ENCODE measurements at regions not wholly inside any gene's neighbourhood (a gene's known extent, or its start where the extent isn't known, plus 50 kb on each side); places are given as distances from the start of the nearest gene placed in this dataset.

DNA sequence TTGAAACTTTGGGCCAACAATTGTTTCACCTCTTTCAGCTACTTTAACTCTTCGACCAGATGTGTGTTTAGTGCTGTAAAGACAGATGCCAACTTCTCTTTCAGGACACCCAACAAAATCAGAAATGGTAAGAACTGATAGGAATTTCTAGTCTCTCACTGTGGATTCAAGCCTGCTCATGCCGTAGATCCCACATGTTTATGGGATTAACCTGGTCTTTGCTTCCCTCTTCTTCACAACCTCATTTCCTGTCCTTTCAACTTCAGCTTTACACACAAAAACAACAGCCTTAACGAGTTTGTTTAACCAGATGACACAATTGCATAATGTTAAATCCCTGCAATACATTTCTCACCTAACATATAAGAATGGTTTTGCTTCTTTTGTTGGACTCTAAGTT is 1031.9 kb upstream of the LRFN5 start:
- no peak for DNase-seq (ENCODE audit: low read depth in 2 of 2)

DNA sequence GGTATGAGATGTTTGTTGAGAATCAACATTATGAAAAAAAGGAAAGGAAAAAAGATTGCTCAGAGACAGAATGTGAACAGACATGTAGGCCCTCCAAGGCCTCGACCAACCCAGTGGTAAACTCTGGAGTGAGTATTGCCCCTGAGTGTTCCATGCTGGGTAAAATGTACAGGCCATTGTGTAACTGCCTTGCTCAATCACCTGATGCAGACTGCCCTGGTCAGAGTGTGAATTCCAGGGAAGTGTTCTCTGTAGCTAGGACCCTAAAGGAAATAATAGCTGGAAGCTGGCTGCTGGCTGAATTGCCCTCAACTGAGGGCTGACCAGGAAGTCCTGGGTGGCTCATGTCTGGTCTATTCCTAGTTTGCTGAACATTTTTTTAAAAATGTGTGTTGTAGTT is 1081.4 kb upstream of the LRFN5 start:
- no peak for DNase-seq (ENCODE audit: low read depth in 2 of 2)

DNA sequence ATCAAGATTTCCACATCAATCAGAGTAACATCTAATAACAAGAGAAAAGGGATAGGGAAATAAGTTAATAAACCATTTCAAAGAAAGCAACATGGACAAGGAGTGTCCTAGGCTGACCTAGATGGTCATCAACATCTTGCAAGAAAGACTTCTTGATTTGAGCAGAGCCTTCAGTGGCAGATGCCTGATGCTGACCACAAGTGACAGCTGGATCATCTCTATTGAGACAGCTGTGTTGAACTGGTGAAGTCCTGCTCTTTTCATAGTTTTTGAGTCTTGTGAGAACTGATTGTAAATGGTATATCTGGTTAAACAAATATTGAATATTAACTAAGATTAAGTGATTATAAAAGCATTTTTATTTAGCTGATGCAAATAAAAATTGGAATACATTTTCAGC is 1083.6 kb upstream of the LRFN5 start:
- DNase-seq (ENCODE audit: low read depth in 2 of 2), result no peak

DNA sequence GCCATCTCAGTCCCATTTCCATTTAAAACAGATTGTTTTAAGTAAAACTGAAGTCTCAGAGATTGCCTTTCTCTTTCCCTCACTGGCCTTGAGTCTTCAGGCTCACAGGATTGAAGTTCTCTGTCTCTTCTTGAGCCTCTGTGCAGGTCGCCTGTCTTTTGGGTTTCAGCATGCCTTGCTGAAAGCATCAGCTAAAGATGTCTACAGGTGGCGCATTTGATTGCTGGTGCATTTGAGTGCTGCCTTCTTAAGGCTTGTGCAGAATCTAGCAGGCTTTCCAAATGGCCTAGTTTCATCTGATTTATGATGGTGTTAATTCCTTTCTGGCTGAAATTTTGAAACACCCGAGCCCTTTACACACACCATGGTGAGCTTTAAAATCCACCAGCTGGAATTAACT is 1062.2 kb upstream of the FBXO33 start:
- no peak for DNase-seq (ENCODE audit: low read depth in 2 of 2)

DNA sequence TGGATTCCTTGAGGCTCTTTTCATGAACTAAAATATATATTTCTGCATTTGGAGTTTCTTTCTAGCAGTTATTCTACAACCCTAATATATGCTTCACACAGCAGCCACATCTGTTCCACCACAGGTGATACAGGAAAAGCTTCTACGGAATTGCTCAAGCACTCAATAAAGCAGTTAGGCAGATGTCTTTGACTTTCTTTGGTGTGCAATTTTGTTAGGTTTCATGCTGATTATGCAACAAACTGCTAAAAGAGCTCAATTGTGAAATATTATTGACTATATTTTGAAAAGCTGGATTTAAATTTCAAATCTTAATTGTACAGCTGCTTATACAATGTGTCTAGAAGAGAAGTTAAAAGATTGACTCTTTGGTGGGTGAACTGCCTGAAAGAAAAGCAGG is 1055.6 kb upstream of the FBXO33 start:
- DNase-seq (ENCODE audit: low read depth in 2 of 2), result no peak

DNA sequence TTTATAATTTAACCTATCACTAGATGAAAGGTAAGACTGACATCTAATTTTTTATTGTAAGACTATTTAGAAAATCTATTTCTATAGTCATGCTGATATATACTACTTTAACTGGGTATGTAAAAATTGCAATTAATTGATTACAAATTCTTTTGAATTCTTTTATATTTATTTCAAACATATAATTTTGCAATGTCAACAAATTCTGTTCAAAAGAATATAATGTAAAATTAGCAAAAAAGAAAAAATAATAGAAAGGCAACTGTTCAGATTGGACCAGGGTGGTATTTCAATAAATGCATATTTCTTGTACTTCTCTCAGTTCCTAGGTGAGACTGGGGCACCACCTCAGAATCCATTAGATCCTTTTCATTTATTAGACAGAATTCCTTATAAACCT is 1053.5 kb upstream of the FBXO33 start:
- DNase-seq (ENCODE audit: low read depth in 2 of 2), result no peak

DNA sequence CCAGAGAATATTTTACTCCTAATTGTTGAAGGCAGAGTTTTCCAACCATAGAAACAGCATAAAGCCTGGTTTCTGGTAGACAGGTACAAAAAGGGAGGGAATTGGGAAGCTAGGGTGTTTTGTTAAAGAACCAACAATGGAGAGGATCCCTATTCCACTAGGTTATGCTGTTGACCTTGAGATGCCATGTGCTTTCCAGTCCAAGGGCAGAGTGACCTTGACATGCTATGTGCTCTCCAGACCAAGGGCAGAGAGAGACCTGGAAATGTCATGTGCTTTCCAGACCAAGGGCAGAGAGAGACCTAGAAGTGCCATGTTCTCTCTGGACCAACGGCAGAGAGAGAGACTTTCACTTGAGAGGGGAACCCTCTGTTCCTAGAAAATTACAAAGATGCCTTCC is 1043.8 kb upstream of the FBXO33 start:
- no peak for DNase-seq (ENCODE audit: low read depth in 2 of 2)

DNA sequence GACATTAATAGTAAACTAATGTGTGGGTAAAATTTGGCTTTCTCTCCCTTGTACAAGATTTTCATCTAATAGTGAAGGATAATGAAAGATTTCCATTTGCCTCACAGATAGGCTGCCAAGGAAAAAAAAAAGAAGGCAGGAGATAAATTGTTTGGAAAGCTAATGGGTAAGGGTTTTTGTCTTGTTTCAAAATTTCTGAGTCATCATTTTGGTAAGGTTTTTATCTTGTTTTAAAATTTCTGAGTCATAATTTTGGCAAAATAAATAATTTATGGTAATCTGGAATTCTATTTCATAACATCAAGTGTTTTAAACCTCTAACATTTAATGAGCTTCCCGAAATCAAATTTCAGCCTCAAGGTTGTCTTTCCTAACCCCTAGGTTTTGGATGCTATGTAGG is 1035.7 kb upstream of the FBXO33 start:
- DNase-seq (ENCODE audit: low read depth in 2 of 2), result no peak

DNA sequence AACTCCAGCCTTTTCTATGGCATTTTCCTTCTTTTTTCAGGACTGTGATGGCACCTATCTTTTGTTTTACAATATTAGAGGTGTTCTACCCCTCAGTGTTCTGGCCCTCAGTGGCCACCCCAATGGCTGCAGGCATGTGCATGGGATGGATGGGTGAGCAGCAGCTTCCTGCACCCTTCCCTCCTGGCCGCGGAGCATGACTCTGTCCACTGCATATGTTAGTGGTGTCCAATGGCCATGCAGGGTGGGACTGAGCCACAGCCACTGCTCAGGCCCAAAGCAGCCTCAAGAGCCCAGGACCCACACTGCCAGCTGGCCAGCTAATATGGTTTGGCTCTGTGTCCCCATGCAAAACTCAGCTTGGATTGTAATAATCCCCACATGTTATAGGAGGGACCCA is 1032.3 kb upstream of the FBXO33 start:
- DNase-seq (ENCODE audit: low read depth in 2 of 2), result no peak

DNA sequence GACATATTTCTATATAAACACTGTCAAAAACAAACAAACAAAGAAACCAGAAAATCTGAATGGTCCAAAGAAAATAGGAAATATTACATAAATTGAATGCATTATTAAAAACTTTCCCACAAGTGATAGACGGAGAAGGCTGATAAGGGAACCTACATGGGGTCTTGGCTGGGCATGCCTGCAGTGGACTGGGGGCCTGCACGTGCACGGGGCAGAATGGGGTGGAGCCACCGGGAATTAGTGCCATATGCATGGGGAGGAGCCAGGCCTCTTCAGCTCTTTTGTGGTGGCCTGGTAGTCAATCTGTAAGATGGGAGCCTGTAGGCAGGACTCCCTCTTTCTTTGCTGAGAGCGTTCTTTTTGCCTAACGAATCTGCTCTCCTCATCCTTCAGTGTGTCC is 1031.7 kb upstream of the FBXO33 start:
- DNase-seq (ENCODE audit: low read depth in 2 of 2), result no peak

DNA sequence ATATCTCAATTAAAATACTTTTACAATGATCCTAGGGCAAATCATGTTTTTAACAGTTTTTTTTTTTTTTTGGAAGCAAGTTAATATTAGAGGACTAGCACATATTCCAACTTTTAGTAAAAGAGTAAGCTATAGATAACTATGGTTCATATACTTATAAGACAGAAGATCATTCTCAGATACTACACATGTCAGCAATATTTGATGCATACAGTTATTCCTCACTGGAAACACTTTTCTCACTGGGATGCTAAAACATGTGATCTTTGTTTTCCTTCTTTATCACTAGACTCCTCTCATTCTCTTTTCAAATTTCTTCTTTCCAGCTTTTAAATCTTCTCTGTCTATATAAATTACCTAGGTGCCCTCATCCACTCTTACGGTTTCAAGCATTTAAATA is 1020.4 kb upstream of the FBXO33 start:
- no peak for DNase-seq (ENCODE audit: low read depth in 2 of 2)

DNA sequence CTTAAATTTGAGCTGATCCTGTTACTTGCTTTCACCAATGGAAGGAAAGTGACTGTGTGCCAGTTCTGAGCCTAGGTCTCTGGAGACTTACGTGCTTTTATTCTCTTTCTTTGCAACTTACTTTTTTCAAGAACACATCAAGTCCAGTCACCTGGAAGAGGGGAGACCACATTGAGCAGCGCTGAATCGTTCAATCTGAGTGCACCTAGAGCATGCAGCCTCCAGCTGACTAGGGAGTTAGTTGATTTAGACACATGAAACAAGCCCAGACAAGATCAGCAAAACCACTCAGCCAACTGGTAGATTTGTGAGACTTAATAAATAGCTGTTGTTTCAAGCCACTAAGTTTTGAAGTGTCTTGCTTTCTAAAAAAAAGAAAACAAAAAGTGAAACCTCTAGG is 1014.8 kb upstream of the FBXO33 start:
- DNase-seq (ENCODE audit: low read depth in 2 of 2), result no peak

DNA sequence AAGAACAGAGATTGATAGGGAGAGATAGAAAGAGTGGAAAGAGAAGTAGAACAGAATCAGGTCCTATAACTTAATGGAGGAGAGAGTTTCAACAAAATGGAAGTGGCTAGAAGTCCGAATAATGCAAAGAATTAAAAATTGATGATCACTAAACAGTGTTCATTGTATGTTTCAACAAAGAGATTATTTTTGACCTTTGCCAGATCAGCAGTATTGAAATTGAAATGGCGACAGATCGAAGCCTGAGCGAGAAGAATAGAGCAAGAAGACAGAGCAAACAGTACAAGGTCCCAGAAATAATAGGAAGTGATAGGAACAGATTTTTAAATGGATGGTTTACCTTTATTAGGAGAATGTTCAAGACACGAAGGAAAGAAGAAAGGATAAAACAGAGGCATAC is 1012.8 kb upstream of the FBXO33 start:
- DNase-seq (ENCODE audit: low read depth in 2 of 2), result no peak

DNA sequence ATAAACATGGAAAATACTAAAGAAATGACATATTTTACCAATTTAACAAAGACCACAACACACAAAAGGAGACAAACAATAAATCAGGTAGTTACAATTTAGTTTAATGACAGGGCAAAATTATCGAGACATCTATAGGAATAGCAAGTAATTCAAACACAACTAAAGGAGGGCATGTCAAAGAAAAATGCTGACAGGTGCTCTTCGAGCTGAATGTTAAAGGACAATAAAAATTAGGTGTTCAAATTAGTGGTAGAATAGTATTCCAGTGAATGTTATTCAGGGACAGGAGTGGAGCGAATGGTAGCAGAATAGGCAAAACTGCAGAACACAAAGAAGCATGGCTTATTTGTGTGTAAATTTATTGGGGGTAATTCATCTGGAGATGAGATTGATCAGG is 1004.3 kb upstream of the FBXO33 start:
- DNase-seq (ENCODE audit: low read depth in 2 of 2), result no peak

DNA sequence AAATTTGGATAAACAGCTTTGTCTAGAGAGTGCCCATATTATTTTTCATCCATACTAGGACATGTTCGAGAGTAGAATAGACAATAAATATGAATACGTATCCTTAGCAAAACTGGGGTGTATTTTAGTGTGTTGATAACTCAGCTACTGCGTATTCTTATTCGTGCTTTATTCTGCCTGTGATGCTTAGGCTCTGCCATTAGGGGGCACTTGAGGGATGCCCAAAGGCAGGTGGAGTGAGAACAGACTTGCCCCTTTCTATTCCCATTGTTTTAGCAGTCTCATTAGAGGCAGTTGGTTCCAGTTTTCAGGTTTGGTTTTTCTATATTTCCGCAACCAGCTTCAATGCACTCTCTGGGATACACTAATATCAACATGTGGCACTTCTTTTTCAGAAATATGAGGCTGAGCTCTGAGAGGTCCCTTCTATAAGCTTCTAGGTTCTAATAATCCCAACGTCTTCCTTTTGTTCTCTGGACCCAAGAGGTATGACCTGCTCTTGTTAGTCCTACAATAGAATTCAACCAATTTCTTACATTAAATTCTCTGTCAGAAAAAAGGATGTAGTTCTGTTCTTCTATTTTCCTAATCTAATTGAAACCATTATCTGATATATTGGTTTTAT is 985.7 kb upstream of the FBXO33 start:
- peak in 1 of 2 experiments; percentile 3 for DNase-seq (ENCODE audit: low read depth in 2 of 2)

DNA sequence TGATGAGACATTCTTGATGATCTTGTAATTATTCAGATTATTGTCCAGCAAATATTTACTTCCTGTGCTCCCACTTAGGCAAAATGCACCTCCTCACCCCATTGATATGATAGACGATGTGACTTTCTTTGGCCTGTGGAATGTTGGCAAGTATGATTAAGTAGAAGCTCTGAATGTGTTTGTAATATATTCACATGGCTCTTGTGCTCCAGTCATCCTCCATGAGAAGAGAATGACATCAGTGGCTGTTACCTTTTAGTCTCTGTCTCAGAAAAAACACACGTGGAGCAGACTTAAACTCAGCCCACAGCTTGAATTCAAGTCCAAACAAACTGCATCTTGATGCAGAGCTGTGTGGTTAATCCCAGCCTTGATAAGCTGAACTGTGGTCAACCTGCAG is 984.3 kb upstream of the FBXO33 start:
- no peak for DNase-seq (ENCODE audit: low read depth in 2 of 2)

DNA sequence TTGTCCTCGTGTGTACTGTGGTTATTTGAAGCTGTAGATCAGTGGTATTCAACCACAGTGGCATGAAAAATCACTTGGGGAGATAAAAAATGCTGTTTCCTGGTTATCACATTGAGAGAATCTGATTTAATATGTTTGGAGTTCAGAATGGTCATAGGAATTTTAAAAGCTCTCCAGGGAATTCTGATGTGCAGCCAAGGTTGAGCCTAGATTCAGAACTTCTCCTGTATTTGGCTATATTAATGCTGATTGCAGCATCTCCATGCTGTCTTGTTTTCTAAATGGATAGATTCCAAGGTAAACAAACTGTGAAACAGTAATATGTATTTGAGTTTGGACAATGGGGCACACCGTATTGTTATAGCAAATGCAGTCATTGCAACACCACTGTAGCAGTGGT is 982.2 kb upstream of the FBXO33 start:
- DNase-seq (ENCODE audit: low read depth in 2 of 2), result no peak

DNA sequence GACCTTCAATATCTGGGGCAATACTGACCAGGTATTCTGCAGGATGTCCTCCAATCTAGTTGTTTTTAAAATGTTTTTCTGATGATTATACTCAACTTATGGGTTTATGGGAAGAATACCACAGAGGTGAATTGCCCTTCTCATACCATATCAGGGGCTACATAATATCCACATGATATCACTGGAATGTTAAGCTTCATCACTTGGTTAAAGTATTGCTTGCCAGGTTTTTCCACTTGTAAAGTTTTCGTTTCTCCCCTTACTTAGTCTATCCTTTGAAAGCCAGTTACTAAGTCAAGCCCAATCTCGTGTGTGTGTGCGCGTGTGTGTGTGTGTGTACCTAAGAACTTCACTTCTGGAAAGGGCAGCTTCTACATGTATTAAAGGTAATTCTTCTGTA is 980.9 kb upstream of the FBXO33 start:
- DNase-seq (ENCODE audit: low read depth in 2 of 2), result no peak

DNA sequence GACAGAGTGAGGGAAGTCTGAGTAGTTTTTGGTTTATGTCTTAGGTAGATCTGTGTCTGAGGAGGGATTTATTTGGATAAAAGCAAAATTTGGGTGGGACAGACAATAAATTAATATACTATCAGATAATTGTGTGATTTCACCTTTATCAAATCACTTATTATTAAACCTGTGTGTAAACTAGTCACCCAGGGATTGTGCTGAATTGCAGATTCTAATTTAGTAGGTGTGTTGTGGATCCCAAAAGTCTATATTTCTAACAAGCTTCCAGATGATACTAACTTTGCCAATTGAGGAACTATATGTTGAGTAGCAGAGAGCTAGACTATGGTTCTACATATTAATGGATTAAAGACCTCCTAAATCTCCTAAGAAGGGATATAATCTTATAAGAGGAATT is 978.5 kb upstream of the FBXO33 start:
- no peak for DNase-seq (ENCODE audit: low read depth in 2 of 2)

DNA sequence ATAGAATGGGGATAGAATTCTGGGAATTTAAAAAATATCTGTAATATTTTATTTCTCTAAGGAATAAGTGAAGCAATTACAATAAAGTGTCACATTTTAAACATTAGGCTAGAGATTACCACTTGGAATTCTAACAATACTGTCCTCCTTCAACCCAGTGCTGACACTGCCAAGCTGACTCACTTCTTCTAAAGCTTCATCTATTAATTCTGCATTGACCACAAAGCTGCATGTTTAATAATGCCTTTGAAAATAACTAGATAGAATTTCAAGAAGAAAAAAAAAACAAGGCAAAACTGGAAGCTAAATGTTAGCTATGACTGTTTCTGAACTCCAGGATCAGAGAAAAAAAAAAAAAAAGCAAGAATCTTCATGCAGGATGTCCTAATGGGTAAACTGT is 970.7 kb upstream of the FBXO33 start:
- no peak for DNase-seq (ENCODE audit: low read depth in 2 of 2)

DNA sequence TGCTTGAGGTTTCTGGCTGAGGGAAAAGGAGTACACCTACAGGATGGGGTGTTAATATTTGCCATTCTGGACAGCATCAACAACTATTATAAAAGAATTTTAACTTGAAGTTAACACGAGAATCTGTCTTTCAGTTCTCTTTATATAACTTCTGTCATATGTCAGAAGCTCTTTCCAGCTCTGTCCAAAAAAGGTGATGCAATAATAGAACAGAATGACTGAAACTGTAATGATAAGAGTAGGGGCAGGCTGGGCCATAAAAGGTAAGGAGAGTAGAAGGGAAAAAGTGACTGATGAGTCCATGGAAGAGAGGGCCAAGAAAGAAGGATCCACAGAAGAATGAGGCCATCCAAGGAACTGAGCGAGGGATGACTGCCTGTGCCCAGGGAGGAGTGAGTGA is 966.7 kb upstream of the FBXO33 start:
- DNase-seq (ENCODE audit: low read depth in 2 of 2), result no peak

DNA sequence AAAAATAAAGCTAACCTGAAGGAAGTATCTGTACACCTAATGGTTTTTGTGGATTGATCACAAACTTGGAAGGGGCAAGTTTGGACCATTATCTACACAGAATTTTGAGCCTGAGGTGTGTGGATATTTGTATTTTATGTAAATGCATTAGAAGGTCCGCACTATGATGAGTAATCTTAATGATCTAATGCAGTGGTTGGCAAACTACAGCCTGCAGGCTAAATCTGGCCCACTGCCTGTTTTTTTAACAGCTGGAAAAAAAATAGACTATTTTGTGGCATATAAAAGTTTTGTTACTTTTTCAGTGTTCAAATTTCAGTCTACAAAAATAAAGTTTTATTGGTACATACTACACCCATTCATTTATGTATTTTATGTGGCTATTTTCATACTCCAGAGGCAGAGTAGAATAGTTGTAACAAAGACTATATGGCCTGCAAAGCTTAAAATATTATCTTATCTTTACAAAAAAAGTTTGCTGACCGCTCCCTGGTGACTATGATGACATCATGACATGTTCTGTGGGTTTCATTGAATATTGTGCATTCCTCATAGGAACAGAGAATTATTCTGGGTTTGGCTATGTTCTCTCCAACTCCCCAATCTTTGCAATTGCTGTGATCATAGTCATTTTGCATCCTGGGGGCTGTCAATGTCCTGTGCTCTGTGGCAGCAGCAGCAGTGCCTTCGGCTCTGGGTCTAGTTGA is 962.6 kb upstream of the FBXO33 start:
- DNase-seq (ENCODE audit: low read depth in 2 of 2), result no peak

DNA sequence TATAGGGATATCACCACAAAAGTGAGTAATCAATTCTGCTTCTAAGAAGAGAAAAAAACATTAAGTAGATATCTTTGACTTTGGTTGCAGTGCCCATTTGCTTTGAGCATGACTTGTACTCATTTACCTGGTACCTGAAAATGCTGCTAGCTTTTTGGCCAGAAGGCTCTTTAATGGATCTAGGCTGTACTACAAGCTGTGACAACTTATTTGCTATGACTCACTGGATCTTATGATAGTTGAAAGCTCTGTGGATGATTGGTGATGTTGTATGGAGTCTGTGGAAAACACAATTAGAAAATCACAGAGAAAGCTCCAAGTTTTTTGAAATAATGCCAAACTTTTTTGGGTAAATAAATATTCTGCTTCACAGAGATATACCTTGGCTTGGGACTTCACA is 960.9 kb upstream of the FBXO33 start:
- DNase-seq (ENCODE audit: low read depth in 2 of 2), result no peak

DNA sequence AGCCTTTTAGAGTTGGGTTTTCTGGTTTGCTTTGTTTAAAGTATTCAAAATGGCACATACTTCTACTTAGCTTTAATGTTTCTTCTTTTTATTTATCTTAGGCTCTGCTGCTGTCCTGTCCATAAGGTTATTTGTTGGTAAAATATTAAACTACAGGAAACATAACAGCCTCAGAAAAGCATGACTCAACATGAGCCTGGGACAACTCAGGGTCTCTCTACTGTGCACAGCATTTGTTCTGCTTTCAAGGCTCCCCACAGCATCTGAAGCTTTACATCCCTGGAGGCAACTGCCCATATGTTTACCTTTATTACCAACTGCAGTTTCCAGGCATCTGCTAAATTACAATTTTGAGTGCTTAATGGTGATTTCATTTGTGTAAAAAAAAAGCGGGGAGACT is 954.2 kb upstream of the FBXO33 start:
- no peak for DNase-seq (ENCODE audit: low read depth in 2 of 2)
